Mesothelial cell of epicardium (in vitro differentiated cells): ENCODE measurements at regions not wholly inside any gene's neighbourhood (a gene's known extent, or its start where the extent isn't known, plus 50 kb on each side); places are given as distances from the start of the nearest gene placed in this dataset.

Source experiments
- DNase-seq, 2 experiments: peaks; one replicate each; pipeline ENCODE4 v3.0.0; 2021; ENCODE audit warnings: low spot score in 2 of 2; ENCODE audit not compliant: unreplicated experiment in 2 of 2
- H3K27ac Mint-ChIP-seq: 2 replicates; pipeline ENCODE4 v1.8.0; 2021; ENCODE audit warnings: mixed read lengths
- H3K27me3 Mint-ChIP-seq: 2 replicates; pipeline ENCODE4 v1.8.0; 2021; ENCODE audit warnings: low read depth, mixed read lengths
- H3K36me3 Mint-ChIP-seq: 2 replicates; pipeline ENCODE4 v1.8.0; 2021; ENCODE audit warnings: mixed read lengths
- H3K4me1 Mint-ChIP-seq: 2 replicates; pipeline ENCODE4 v1.8.0; 2021; ENCODE audit warnings: mixed read lengths
- H3K4me3 Mint-ChIP-seq: 2 replicates; pipeline ENCODE4 v1.8.0; 2021; ENCODE audit warnings: mild to moderate bottlenecking, moderate library complexity, mixed read lengths
- H3K9me3 Mint-ChIP-seq: 2 replicates; pipeline ENCODE4 v1.8.0; 2021; ENCODE audit warnings: mixed read lengths
- TF ChIP-seq, protein P1 (sequence below): fragments of 200-600 bp; sonication (generic); IDR thresholded peaks from one replicate; pipeline ENCODE4 v1.5.0; 2021; ENCODE audit warnings: antibody characterized with exemption; ENCODE audit not compliant: unreplicated experiment

GRCh38 chr14:101230161-101230850 lies 326.8 kb upstream of the RTL1 start:
- Mint-ChIP-seq H3K4me3 (no peak overlapping the region), H3K27ac (no peak overlapping the region), H3K36me3 (no peaks in the 10 kb centered on the region), H3K27me3 (peaks cover 4% of the 10 kb centered on the region), H3K9me3 (no peaks in the 10 kb centered on the region), H3K4me1 (peaks cover 30% of the 10 kb centered on the region)
- TF ChIP-seq, protein P1, sequence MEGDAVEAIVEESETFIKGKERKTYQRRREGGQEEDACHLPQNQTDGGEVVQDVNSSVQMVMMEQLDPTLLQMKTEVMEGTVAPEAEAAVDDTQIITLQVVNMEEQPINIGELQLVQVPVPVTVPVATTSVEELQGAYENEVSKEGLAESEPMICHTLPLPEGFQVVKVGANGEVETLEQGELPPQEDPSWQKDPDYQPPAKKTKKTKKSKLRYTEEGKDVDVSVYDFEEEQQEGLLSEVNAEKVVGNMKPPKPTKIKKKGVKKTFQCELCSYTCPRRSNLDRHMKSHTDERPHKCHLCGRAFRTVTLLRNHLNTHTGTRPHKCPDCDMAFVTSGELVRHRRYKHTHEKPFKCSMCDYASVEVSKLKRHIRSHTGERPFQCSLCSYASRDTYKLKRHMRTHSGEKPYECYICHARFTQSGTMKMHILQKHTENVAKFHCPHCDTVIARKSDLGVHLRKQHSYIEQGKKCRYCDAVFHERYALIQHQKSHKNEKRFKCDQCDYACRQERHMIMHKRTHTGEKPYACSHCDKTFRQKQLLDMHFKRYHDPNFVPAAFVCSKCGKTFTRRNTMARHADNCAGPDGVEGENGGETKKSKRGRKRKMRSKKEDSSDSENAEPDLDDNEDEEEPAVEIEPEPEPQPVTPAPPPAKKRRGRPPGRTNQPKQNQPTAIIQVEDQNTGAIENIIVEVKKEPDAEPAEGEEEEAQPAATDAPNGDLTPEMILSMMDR: no peak
- peak in 1 of 2 experiments; percentile 34 for DNase-seq

GRCh38 chr14:101230851-101231550 lies 327.5 kb upstream of the RTL1 start:
- no peaks in the 10 kb centered on the region for H3K36me3 Mint-ChIP-seq
- no peak overlapping the region for H3K27ac Mint-ChIP-seq
- TF ChIP-seq, protein P1: no peak
- no peak overlapping the region for H3K4me3 Mint-ChIP-seq
- DNase-seq: no peak
- no peaks in the 10 kb centered on the region for H3K9me3 Mint-ChIP-seq
- H3K27me3 Mint-ChIP-seq: peaks cover 4% of the 10 kb centered on the region
- H3K4me1 Mint-ChIP-seq: peaks cover 26% of the 10 kb centered on the region

GRCh38 chr14:101231828-101232227 lies 328.3 kb upstream of the RTL1 start:
- TF ChIP-seq, protein P1: no peak
- Mint-ChIP-seq H3K4me3 (no peak overlapping the region), H3K9me3 (no peaks in the 10 kb centered on the region), H3K4me1 (peaks cover 26% of the 10 kb centered on the region), H3K27me3 (peaks cover 4% of the 10 kb centered on the region), H3K36me3 (no peaks in the 10 kb centered on the region), H3K27ac (peak overlapping the region; percentile 64)
- DNase-seq: peak in 1 of 2 experiments; percentile 20

GRCh38 chr14:101232340-101233020 lies 328.8 kb upstream of the DIO3 start:
- peaks cover 26% of the 10 kb centered on the region for H3K4me1 Mint-ChIP-seq
- H3K9me3 Mint-ChIP-seq: no peaks in the 10 kb centered on the region
- H3K4me3 Mint-ChIP-seq: no peak overlapping the region
- DNase-seq: peak in 1 of 2 experiments; percentile 38
- no peaks in the 10 kb centered on the region for H3K36me3 Mint-ChIP-seq
- TF ChIP-seq, protein P1: no peak
- peaks cover 4% of the 10 kb centered on the region for H3K27me3 Mint-ChIP-seq
- H3K27ac Mint-ChIP-seq: peak overlapping the region; percentile 34

DNA sequence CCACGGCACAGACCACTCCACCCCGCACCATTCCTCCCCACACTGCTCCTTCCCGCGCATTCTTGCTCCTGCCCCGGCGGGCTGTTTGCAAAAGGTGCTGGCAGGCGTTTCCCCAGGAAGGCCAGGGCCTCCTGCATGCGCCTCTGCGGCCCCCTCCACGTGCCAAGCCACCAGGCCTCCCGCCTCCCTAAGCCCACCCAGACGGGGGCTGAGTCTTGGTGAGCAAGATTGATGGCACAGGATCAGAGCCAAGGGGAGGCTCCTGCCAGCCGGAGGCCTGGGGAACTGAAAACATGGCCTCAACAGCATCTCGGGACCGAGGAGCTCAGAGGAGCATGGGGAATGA lies 328.3 kb upstream of the DIO3 start:
- H3K4me1 Mint-ChIP-seq: peaks cover 26% of the 10 kb centered on the region
- TF ChIP-seq, protein P1: no peak
- no peak overlapping the region for H3K4me3 Mint-ChIP-seq
- DNase-seq: peak in 1 of 2 experiments; percentile 44
- H3K9me3 Mint-ChIP-seq: no peaks in the 10 kb centered on the region
- no peaks in the 10 kb centered on the region for H3K36me3 Mint-ChIP-seq
- peaks cover 4% of the 10 kb centered on the region for H3K27me3 Mint-ChIP-seq
- H3K27ac Mint-ChIP-seq: peak overlapping the region; percentile 34
